GM19467 (cell line): ENCODE measurements at regions not wholly inside any gene's neighbourhood (a gene's known extent, or its start where the extent isn't known, plus 50 kb on each side); places are given as distances from the start of the nearest gene placed in this dataset.

ENCODE experiments used
- ATAC-seq: cut with Tn5 transposase; IDR thresholded peaks from one replicate; pipeline ENCODE4 v1.9.1; 2021; ENCODE audit warnings: mild to moderate bottlenecking, moderate library complexity; ENCODE audit not compliant: unreplicated experiment

DNA sequence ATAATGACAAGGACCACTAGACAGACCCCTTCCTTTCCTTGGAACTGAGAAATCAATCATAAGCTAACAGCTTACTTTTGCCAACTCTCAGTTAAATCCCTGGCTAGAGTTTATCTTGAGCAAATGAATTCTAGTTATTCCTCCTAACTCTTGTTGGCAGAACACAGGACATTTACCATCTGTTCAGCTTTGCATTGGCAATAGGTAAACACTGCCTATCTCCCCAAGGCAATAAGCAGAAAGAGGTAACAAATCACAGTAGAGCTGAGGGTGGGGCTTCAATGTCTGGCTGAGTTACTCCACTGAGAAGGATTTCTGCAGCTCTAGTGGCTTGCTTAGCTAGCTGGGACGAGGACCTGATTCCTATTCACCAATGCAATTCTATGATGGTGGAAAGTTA is 503.3 kb upstream of the GRIA1 start:
- ATAC-seq: no peak

DNA sequence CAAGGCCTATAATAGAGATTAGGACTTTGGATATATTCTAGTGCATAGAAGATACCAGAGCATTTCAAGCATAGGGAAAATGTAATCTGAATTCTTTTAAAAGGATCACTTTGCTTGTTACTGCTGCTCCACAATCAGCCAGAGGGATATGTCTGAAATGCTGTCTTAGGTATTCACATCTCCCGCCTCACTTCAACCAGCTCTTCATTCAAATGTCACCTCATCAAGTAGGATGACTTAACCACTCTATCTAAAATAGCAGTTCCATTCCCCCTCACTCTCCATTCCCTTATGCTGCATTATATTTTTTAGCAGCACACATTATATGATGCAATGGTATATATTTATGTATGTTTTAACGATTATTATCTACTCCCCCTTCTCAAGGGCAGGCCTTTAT is 500.3 kb upstream of the GRIA1 start:
- no peak for ATAC-seq

DNA sequence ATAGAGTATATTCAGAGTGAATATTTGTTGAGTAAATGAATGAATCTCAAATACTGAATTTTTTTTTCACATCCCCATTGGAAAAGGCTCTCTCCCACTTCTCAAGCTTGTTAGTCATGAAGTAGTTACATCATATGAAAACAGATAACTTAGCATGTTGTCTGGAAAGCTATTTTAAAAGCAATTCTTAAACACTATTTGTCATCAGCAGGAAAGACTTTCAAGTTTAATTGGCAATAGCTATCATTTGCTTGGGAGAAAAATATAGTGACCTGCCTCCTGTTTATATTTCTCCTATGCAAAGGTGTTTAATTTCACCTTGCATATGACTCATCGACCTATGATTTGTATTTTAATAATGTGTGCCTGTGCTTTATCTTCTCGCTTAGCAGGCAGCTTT is 499.8 kb upstream of the GRIA1 start:
- no peak for ATAC-seq

DNA sequence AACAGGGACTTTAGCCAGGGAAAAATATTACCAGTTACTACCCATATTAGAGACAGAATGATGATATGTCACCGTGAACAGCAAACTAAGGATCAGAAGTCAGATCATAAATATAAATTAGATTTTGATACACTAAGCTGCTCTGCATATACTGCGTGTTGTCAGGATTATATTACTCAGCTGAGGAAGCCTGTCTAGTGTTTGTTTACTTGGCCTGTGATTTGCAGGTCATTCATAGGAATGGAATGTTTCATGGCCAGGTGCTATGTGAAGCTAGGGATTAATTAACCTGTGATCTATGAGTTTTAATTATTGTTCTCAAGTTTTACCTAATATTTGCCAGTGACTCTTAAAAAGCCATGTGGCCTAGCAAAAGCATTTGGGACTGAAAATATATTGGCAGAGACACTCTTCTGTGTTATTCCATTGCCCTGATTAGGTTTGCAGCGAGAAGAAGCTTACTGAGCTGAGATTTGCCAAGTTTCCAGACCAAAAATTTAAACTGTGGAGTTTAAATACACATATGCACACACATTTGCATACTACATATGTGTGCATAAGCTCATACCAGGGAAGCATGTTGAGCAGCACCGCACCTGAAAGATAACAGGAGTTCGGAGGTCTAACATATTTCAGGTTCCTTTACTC is 496.3 kb upstream of the GRIA1 start:
- no peak for ATAC-seq

DNA sequence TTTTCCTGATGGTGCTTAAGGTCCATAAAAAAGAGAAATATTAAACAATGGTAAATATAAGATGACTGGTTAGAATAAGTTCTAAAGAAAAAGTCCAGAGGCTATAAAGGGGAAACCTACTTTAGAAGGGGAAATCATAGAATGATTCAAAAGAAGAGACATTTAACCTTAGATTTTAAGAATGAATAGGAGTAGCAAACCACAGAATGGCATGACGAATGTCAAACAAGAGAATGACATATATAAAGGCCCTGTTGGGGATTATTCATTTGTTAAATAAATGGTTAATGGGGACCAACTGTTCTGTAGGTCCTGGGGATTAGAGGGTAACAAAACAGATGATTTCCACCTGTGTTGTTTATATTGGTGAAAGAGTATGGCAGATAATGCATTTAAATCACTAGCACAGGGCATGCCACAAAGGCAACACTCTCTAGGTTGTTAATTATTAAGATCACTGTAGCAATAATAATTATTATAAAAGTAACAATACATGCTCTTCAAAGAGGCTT is 495.2 kb upstream of the GRIA1 start:
- no peak for ATAC-seq

DNA sequence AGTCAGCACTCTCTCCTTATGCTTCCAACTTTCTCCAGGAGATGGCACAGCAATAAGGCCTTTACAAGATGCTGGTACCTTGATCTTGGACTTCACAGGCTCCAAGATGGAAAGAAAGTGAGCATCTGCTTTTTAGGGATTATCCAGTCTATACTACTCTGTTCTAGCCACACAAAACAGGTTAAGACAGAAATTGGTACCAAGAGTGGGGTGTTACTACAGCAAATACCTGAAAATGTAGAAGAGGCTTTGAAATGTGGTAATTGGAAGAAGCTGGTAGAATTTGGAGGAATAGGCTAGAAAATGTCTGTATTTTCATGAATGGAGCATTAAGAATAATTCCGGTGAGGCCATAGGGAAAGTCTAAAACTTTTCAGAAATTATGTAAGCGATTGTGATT is 484.8 kb upstream of the GRIA1 start:
- ATAC-seq: no peak

DNA sequence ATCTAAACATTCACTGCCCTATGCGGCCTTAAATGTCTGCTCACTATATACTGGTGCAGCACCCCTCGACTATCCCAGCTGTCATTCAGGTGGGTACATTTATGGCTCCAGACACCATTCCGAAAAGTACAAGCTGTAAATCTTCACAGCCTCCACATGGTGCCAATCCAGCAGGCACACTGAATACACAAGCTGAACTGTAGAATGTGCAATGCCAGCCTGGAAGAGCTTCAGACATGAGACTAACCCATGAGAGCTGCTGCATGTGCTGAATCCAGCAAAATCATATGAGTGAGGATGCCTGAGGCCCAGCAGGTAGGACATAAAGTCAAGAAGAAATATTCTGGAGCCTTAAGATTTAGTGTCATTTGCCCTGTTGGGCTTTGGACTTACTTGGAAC is 483.8 kb upstream of the GRIA1 start:
- no peak for ATAC-seq

DNA sequence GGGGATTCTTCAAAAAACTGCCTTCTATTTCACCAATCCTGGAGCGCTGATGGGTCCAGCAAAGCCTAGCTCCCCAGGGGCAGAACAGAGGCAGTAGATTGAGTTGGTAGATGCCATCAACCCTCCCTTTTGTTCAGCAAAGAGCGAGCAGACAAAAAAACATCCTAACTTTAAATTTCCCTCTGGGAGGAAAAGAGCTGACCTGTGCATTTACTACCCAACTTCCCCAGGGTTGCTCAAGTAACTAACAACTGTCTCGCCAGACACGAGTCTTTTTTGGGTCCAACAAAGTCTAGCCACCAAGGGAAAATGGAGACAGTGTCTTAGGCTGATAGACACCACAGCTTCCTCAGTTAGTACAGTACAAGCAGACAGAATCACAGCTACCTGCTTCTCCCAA is 476.3 kb upstream of the GRIA1 start:
- ATAC-seq: no peak

DNA sequence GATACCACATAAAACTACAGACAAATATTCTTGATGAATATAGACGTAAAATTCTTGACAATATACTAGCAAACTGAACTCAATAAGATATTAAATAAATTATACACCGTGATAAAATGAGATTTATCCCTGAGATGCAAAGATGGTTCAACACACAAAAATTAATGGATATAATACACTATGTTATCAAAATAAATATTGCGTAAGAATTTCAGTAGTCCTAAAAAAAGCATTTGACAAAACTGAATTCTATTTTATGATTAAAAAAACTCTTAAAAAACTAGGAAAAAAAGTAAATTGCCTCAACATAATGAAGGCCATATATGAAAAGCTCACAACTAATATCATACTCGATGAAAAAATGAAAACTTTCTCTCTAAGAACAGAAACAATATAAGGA is 472.3 kb upstream of the GRIA1 start:
- no peak for ATAC-seq

DNA sequence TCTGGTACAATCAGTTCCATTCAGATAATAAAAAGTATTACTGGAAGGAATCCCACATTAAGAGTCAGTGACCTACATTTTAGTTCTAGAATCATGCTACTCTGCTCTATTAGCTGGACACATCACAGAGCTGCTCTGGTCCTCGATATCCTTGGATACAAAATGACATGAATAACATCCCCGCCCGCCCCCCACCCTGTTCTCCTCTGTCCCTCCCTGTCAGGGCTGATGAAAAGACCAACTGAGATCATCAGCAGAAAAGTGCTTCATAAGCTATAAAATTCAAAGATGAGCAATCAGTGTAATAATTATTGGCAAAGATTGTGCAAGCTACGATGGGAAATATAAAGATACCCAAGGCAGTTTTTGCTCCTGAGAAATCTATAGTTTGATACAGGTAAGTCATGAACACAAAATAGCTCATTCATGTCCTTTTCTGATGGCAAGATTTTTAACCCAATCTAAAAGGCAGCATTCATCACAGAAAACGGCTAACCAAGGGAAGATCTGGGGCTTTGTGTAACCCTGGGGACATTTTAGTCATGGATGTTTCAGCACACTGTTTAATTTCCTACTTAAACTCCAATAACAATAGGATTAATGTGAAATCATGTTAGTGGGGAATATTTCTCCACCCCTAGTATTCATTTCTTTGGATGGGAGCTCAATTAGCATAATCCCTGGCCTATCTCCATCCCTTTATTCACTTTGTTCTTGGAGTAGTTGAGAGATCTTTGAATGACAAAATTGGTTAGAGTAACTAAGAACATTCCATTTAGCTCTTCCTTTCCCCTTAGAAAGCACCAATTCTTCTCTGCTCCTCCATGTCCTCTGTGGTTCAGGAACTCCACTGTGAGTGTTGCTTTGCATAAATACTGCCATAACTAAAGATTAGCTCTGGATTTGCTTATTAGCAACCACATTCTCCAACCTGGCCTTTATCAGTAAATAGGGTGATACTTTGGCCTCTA is 459.4 kb upstream of the GRIA1 start:
- ATAC-seq: no peak

DNA sequence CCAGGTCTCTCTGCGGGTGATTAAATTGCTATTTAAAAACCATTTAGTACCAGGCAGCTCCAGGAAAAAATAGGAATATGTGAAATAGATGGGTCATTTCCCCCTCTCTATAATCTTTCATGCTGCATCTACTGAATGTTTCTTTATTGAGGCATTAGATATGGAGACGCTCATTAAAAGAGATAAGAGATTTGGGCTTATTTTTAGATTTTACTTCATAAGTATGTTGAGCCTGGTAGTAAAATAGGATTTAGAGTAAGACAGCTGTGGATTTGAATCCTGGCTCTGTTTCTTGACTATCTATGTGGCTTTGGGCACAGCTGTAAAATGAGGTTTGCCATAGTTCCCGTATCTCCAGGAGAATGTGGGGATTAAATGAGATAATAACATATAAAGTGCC is 451.0 kb upstream of the GRIA1 start:
- ATAC-seq: no peak

DNA sequence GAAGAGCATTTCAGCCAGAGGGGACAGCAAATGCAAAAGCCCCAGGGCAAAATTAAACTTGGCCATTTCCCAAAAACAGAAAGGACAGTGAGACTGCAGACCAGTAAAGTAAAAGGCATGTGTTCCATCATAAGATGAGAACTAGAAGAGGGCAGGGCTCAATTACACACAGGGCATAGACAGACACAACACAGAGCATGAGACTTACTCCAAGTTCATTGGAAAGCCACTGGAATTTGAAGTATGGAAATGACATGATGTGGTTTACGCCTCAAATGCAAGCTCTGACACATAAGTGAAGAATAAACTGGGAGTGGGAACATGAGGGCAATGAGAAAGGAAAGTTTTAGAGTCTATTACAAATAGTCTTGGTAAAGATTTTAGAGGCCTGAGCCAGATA is 446.6 kb upstream of the GRIA1 start:
- ATAC-seq: no peak

DNA sequence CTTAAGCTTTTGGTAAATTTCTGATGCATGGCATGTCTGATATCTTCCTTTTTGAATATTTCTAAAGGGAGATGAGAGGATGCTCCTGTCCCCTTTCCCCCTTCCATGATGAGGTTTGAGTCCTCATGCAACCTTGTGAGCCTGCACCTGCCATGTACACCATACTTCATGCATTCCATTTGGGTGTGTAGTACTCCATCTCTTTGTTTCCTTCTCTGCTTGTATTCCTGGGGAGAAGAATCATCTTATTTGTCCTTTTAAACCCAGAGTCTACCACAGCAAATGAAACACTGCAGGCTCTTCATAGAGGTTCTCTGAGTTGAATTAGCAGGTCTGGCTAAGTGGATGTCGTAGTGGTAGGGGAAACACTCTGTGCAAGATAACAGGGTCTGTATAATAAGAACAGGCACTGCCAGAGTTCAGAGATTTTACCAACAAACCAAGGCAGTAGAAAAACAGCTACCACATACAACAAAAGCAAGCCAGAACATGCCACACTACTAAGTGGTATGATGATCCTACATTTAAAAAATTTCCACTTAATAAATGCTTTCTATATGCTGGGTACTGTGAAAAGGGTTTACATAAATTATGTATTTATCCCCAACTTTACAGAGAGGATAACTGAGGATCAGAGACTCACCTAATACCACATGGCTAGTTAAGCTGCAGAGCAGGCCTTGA is 439.8 kb upstream of the GRIA1 start:
- ATAC-seq: no peak

DNA sequence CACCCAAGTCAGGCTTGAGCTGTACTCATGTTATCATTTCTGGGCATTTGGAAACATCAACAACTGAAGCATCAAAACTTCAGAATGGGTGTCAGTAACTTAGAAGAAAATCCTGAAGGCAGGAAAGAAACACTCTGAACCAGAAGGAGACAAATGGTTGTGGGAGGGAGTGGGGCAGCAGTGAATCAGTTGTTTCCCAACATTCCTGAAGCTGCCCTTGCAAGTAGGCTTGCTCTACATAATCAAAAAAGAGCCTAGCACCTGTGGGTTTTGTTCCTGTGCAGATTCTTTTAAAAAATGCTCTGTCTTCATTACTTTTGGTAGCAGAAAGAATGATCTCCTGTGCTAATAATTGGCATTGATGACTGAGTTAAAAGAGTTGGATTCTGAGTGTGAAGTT is 424.2 kb upstream of the GRIA1 start:
- no peak for ATAC-seq

DNA sequence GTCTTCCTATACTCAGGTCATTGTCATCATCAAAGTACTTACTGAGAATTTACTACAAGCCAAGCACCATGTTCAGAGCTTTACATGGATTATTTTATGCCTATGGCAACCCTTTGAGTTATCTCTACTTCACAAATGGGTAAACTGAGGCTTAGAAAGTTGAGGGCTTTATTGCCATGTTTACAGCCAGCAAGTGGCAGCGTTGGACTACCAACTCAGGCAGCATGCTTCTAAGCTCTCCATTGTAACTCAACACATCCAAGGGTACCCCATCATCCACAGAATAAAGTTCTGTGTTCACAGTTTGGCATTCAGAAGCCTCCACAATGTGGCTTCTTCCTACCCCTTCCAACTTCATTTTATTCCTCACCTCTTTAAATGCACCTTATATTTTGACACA is 422.6 kb upstream of the GRIA1 start:
- no peak for ATAC-seq

DNA sequence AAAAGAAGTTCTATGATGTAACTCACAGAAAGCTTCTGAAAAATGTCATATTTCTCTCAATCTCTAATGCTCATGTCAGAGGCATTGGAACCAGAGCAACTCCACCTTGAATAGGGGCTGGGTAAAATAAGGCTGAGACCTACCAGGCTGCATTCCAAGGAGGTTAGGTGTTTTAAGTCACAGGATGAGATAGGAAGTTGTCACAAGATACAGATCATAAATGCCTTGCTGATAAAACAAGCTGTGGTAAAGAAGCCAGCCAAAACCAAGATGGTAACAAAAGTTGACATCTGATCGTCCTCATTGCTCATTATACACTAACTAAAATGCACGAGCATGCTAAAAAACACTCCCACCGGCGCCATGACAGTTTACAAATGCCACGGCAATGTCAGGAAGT is 411.1 kb upstream of the GRIA1 start:
- no peak for ATAC-seq

DNA sequence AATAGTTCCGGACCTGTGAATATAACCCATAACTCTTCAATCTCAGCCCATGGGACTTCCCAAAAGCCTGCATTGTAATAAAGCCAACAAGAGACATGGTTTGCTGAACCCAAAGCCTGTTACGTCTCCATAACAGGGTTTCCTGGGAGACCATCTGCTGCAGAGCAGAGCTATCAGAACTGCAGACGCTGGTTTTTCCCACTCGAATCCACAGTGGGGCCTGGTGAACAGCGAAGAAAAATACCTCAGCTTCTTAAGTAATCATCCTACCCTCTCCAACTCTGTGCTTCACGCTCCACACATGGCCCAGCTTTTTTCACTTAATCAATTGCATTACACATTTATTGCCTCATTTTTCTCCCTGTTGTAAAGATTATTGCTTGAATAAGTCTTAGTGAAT is 409.5 kb upstream of the GRIA1 start:
- ATAC-seq: no peak

DNA sequence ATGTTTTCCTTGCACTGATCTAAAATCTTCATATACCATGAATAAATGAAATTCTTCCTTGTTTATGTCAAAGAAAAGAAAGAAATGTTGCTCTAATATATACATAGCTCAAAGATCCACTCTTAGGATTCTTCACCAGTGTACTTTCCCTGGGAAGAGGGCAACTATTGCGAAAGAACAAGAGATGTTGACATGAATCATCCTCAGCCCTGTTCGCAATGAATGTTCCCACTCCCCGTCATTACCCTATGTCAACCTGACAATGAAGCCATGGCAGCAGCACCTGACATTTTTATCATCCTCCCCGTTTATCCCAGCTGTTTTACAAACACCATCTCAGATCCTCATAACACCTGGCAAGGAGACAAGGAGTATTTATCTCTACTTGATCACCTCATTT is 409.1 kb upstream of the GRIA1 start:
- no peak for ATAC-seq

DNA sequence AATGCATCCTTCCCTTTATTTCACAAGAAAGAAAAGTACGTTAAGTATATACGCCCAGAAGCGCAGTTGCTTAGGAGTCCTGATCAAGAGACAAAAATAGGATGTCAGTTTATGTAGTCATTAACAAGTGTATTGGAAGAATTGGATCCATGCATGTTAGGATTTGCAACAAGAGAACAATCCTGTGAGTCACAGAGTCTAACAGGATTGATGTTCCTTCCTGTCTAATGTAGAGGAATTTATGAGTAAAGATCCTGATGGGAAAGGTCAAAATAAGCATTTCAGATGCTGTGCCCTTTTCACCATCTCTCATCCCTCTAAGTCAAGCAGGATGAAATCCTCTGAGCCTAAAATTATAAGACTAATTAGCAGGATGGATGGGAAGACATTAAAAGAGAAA is 406.0 kb upstream of the GRIA1 start:
- no peak for ATAC-seq

DNA sequence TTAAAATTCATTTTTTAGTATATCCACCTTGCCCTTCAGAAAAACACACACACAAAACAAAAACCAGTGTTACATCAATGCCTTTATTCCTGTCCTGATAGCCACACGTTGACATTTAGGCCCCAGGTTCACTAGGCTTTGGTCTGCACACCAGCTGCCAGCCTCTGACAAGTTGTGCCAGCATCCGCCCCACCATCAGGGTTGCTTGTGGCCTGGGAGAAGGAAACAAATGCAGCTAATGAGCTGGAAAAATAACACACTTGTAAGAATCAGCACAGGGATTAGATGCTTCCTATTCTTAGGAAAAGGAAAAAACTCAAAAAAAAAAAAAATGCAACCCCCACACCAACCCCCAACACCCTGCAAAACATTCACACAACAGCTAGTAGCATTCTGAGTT is 404.0 kb upstream of the GRIA1 start:
- ATAC-seq: no peak

DNA sequence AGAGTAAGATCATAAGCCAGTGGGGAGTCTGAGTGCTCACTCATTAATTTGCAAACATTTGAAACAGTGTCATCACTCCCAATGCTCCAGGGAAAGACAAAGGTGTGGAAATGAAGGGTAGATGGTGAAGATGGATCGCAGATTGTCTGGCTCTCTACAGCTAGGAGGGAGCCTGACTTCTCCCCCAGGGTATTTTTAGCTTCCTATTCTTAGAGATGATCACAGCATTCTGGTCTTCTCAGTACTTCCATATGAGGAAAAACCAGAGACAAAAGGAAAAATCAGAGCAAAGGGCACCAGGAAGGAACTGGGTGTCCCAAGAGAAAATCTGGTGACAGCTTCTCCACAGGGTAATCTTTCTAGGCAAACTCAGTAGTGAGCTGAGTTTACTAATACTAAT is 401.9 kb upstream of the GRIA1 start:
- ATAC-seq: no peak

DNA sequence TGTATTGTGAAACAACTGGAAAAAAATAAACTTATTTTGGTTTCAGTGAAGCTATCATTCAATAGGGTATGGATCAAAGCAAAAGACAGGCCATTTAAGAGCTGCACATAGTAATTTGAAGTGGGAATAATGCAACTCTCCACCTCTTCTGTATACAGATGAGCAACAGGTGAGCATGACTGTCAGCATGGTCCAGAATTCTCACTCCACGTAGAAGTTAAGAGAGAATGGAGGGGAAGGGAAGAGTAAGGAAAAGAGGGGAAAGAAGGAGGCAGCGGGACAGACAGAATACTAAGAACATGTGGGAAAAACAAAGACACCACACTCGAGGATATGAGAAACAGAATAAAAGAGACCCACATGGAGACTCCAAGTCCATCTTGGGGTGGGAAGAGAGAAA is 396.1 kb upstream of the GRIA1 start:
- ATAC-seq: no peak
